ENCODE measurements at regions not wholly inside any gene's neighbourhood (a gene's known extent, or its start where the extent isn't known, plus 50 kb on each side); places are given as distances from the start of the nearest gene placed in this dataset.

DNA sequence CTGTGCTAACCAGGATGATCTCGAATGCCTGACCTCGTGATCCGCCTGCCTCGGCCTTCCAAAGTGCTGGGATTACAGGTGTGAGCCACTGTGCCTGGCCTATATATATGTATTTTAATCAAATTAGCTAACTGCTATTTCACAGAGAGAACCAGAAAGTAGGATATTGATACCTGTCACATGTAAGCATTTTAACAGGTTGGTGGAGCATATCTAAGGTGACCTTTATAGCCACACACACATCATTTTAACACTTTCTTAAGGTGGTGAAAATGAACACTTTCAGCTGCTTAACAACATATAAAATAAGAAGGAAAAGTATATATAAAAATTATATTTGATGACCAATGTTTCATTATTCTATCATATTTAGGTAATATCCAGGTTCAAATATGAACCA, 57.0 kb upstream of the ATF7IP start:
- intact Hi-C loops (cut with DNase I): no loop called here
- no peak for DNase-seq (ENCODE audit: low spot score)

DNA sequence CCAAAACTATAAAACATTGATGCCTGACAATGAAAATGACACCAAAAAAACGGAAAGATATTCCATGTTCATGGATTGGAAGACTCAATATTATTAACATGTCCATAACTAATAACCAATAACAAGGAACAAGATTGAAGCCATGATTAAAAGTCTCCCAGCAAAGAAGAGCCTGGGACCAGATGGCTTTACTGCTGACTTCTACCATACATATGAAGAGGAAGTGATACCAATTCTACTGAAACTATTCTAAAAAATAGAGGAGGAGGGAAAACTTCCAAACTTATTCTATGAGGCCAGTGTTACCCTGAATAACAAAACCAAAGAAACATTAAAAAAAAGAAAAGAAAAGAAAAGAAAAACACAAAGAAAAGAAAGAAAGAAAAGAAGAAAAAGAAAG, 54.6 kb upstream of the ATF7IP start:
- intact Hi-C loops (cut with DNase I): no loop called here
- DNase-seq (ENCODE audit: low spot score): no peak

GRCh38 chr12:14313379-14314138, 51.9 kb upstream of the ATF7IP start:
- intact Hi-C loops (cut with DNase I): no loop called here

DNA sequence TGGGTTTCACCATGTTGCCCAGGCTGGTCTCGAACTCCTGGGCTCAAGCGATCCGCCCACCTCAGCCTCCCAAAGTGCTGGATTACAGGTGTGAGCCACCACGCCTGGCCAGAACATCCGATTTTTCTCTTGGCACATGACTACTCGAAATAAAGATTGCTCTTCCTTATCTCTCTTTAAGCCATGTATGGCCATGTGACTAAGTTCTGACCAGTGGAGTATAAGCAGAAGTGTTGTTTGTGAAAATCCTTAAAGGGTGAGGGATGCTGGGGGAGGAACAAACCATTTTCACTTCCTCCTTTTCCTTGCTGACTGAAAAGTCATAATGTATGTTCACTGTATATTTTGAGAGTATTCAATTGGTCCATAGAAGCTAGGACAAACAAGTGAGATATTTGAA, 50.7 kb upstream of the ATF7IP start:
- intact Hi-C loops (cut with DNase I): no loop called here
- no peak for DNase-seq (ENCODE audit: low spot score)

More at GRCh38 chr12:14313379-14314138, 51.9 kb upstream of the ATF7IP start:
- DNase-seq (ENCODE audit: low spot score): no peak

- intact Hi-C loops (cut with DNase I): no loop called here
- no peak for DNase-seq (ENCODE audit: low spot score)
These were observed 50.0 kb upstream of the ATF7IP start for GRCh38 chr12:14315501-14315900.
